ENCODE measurements at regions not wholly inside any gene's neighbourhood (a gene's known extent, or its start where the extent isn't known, plus 50 kb on each side); places are given as distances from the start of the nearest gene placed in this dataset.

- TF ChIP-seq CTCF (IDR thresholded peaks at IDR 0.05) (no peak), POLR2A (IDR thresholded peaks at IDR 0.05) (no peak)
These were observed 61.8 kb upstream of the GRHL3 start for GRCh38 chr1:24257373-24257772.
